ENCODE measurements at regions not wholly inside any gene's neighbourhood (a gene's known extent, or its start where the extent isn't known, plus 50 kb on each side); places are given as distances from the start of the nearest gene placed in this dataset.
A peak's percentile ranks its signal among the peaks of the same experiment; 100 is the strongest.
"Not testable (repeated sequence)": the region's sequence is repeated elsewhere in the genome, so short reads cannot be mapped to it uniquely, and the experiment has no call there.

DNA sequence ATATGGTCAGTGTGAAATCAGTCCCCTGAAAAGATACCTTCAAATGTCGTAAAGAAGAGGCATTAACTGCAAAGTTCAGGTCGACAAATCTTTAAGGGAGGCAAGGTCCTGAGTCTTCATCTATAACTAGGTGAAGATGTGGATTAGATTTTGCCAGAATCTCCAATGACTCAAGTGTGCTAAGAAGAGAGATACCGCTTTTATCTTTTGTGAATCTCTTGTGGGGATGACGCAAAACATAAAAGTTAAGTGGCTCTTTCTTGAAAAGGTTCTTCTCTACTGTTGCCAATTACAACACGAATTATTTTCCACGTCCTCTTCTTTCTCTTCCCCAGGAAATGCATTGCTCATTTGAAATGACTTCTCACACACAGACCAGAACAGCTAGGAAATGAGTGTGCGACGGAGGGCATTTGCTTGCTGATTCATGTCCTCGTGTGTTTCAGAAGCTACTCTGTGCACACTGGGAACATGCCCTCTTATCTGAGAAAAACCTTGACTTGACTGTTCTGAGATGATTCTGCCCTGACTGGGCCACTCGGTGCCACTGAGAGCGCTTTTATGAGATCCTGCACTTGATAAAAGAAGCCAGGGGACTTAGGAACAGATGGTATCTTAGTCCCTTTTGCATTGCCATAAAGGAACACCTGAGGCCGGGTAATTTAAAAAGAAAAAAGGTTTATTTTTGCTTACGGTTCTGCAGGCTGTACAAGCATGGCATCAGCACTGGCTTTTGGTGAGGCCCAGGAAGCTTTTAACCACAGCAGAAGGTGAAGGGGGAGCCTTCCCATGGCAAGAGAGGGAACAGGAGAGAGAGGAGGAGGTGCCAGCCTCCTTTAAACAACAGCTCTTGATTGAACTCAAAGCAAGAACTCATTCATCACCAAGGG is 169.5 kb upstream of the PFKP start:
- intact Hi-C loops (cut with DNase I), result no loop called here
- no peak for DNase-seq

DNA sequence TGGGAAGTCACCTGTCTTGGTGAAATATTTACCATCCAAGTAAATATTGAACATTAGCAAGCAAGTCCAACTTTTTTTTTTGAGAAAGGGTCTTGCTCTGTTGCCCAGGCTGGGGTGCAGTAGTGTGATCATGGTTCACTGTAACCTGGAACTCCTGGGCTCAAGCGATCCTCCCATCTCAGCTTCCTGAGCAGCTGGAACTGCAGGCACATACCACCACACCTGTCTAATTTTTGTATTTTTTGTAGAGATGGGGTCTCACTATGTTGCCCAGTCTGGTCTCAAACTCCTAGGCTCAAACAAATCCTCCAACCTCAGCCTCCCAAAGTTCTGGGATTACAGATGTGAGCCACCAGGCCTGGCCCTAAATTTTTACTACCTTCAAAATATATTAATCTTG is 171.0 kb upstream of the PFKP start:
- intact Hi-C loops (cut with DNase I); DNase-seq: not testable (repeated sequence)

DNA sequence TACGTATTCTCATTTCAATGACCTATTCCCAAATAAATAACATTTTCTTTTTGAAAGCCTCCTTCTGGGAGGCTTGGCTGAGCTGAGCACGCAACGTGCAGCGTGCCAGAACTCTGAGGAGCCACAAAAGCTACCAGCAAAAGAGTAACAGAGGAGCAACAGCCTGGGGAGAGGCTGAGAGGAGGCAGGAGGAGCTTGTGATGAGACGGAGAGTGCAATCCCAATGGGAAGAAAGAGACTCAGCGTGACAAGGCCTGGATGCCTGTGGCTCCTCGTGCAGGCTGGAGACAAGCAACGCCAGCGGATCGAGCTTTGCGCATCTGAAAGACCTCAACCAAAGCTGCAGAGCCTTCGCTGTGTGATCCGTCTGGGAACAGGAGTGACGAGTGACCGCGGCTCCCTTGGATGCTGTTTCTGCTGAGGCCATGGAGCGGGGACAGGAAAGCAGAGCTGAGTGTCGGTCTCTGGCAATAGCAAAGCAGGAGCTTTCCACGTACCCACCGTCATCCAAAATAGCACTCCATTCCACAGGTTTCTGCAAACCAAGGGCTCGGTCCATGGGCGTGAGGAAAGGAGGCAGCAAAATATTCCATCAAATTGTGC is 171.7 kb upstream of the PFKP start:
- intact Hi-C loops (cut with DNase I), result no loop called here

DNA sequence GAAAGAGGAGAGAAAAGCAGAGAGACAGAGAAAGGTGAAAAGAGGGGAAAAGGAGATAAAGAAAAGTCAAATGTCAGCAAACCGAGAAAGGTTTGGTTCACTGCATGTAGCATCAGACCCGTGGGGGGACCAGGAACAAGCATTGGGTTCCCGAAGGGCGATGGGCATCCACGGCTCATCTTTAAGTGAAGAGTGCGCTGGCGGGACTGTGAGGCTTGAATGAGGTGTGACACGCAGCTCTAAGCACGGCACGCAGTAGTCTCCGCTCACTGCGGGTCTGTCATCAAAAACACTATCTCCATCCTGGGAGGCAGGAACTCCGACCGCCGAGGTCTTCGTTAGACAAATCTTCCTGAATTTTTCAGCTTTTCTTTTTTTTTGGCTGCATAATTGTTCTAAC is 173.4 kb upstream of the PFKP start:
- DNase-seq, result no peak
- intact Hi-C loops (cut with DNase I), result no loop called here

More for the DNA sequence above, 171.7 kb upstream of the PFKP start:
- peak in 1 of 10 donors; percentile 78 for DNase-seq

DNA sequence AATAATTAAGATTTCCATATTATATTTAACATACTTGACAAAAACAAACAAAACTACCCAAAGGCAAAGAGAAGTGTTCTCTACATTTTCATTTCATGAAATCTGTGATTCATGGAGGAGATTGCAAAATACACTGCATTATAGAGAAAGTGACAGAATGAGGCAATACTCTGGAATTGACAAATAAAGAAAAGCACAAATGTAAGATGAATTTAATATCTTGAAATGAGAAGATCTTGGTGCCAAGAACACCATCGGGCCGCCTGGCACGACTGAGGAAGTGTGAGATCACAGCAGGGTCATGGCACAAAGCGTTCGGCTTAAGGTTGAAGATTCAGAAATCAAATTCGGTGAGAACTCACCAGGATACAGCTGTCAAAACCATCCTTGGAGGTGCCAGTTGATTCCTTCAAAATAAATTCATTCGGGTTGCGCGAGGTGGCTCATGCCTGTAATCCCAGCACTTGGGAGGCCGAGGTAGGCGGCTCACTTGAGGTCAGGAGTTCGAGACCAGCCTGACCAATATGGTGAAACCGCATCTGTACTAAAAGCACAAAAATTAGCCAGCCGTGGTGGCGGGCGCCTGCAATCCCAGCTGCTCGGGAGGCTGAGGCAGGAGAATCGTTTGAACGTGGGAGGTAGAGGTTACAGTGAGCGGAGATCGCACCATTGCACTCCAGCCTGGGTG is 174.0 kb upstream of the PFKP start:
- intact Hi-C loops (cut with DNase I), result no loop called here
- DNase-seq, result no peak

DNA sequence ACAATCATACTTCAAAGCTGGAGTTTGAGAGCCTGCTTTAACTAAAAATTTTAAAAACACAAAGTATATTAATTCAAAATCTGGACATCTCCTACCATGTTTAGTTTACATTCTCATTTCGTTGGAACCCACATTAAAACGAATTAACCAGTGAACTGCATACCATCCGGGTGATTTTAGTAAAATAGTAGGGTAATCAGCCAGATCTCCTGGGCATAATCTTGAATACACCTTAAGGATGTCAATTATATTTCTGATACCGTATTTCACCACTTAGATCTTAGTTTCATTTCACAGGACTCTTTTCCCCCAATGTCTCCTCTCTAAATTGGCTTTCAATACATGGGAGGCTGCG is 175.6 kb upstream of the PFKP start:
- DNase-seq, result no peak
- intact Hi-C loops (cut with DNase I), result no loop called here

DNA sequence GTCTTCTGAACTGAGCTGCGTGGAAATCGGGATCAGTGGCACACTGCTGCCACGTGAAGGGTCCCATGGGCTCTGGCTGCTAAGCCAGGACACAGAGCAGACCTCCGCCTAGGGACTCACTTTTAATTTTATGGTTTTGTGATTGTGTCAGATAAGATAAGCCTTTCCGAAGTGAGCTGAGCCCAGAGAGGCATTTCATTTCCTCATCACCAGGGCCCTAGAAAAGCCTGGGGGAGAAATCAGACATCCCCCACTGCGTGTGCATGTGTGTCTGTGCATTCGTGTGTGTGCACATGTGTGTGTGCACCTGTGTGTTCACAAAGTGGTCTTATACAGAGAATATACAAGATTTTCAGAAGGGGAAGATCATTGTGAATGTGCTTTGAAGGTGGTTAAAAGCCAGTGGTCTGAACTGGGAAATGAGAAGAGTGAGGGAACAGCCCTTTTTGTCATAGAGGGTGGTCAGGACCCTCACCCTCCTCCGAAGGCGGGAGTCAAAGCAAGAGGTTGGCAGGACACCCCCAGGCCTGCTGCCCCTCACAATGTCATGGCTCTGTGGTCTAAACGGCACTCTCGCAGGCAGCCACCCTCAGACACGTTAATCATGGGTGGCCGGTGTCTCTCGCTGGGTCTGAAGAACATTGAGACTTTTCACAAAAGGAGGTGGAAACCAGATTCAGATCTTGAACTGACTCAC is 176.1 kb upstream of the PFKP start:
- DNase-seq, result no peak
- intact Hi-C loops (cut with DNase I), result no loop called here

DNA sequence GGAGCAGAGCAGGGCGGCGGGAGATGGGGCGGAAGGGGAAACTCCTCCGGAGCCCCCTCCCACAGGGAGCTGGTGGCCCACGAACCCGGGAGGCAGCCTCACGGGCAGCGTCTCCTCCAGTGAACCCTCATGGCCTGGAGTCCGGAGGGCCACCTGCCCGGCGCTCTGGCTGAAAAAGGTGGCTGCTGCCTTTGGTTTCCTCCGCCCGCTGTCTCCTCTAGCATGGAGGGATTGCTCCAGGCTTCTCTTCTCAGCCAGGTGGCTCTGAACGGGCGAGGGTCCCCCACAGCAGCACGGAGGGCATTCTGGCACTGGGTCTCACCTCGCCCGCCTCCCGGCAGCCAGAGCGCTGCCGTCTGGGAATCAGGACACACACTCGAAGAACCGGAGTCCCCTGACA is 177.3 kb upstream of the PFKP start:
- DNase-seq, result no peak
- intact Hi-C loops (cut with DNase I), result no loop called here

DNA sequence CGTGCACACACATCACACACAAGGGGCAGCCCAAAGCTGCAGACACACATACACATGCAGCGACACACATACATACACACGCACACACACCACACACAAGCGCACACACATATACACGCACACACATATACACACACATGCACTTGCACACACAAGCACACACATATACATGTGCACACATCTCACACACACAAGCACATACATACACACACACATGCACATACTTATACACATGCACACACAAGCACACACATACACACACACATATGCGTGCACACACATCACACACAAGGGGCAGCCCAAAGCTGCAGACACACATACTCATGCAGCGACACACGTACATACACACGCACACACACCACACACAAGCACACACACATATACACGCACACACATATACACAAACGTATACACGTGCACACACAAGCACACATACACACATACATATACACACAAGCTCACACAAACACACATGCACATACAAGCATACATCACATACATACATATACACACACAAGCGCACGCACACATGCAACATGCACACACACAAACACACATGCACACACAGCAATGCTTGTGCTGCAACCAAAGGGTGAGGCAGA is 178.8 kb upstream of the PFKP start:
- no peak for DNase-seq
- intact Hi-C loops (cut with DNase I), result no loop called here

DNA sequence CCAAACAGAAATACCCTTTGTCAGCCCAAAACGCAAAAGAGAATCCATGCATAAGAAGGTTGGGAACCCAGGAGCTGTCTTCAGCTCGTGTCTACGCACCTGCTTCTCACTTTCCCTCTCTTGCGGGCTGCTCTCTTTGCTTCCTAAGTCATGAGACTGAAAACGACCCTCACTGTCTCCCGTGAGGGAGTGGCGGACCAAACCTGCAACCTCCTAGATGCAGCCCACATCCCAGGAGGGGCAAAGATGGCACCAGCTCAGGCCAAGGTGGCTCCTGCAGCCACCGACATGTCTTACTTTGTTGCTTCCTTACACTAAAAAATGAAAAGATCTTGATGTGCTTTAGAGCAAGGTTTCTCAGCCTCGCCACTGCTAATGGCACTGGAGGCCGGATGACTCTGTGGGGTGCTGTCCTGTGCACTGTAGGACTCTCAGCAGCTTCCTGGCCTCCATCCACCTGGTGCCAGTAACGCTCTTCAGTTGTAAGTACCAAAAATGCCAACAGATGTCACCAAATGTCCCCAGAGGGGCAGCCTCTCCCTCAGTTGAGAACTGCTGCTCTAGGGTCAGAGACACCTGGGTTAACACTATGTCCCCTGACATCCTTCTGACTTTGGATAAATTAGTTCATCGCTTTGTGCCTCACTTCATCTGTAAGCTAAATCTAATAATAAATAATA is 179.8 kb upstream of the PFKP start:
- DNase-seq, result no peak
- intact Hi-C loops (cut with DNase I), result no loop called here

DNA sequence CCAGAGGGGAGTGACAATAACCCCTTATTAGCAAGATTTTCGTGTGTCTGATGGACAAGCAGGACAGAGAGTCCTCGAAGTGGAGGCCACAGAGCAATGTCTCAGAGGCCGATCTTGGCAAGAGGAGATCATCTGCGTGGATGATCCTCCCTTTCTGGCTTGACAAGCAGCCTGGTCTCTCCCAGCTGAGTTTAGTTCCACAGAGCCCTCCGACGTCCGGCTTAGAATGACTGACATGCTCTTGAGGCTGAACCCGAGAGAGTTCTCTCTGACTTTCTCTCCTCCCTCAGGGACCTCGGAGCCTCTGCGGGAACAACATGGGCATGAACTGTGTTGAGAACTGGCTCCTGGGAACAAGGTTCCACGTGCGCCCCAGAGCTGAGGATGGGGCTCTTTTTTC is 180.7 kb upstream of the PFKP start:
- intact Hi-C loops (cut with DNase I), result no loop called here
- DNase-seq, result no peak

DNA sequence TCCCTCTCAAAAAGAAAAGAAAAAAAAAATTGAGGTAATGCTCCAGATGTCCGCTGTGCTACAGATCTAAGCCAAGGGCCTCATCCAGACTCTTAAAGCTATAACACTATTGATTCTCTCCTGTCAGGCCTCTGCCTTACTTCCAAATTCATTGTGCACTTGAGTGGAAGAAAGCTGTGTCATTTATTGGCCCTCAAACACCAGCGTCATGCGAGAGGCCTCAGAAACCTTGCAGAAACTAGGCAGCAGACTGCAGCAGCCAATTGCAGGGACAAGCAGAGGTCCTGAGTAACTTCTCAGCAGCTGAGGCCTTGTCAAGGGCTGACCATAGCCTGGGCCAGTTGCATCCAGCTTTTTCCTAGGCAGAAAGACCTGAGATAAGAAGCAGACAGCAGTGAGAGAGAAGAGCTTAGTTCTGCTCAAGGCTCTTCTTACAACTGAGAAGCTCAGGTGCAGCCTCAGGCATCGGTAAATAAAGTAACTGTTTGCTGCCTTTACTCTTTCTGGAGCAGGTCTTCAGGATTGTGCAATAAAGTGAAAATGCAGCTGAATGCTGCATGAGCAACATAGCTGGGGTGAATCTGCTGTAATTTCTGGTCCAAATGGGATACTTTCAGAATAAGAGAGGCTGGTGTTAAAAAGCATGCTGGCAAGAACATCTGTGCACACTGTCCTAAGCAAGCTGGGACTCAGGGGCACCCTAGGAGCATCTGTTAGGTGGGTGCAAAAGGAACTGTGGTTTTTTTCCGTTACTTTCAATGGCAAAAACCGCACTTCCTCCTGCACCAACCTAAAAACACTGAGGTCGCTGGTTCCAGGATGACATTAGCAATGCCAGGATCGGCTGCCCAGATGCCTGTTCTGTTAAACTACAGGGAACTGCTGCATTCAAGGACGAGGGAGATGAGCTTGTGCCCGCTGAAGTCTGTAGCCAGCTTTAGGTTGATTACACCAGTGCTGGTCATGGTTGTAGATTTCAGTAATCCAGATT is 181.8 kb upstream of the PFKP start:
- DNase-seq, result no peak
- intact Hi-C loops (cut with DNase I), result no loop called here

DNA sequence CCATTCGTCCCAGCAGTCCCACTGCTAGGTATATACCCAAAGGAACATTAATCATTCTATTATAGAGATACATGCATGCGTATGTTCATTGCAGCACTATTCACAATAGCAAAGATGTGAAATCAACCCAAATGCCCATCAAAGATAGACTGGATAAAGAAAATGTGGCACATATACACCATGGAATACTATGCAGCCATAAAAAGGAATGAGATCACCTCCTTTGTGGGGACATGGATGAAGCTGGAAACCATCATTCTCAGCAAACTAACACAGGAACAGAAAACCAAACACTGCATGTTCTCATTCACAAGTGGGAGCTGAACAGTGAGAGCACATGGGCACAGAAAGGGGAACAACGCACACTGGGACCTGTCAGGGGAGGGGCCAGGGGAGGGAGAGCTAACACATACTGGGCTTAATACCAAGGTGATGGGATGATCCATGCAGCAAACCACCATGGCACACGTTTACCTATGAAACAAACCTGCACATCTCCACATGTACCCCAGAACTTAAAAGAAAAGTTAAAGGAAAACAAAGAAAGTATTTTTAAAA is 183.3 kb upstream of the PFKP start:
- intact Hi-C loops (cut with DNase I); DNase-seq: not testable (repeated sequence)

DNA sequence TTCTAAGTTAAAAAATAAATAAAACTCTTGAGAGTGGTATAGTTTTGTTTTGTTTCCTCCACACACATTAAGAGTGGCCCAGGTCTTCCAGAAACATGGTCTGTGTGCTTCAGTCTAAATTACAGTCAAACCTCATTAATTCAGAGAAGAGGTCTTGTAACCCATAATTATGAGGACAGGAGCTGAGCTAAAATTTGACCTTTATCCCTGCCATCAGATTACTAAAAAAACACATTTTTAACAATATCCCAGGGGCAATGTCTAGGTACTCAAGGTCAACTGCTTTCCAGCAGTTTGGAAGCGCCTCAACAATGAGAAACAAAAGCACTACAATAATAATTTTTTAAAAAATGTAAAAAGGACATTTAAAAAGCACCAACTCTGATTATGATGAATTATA is 184.1 kb upstream of the PFKP start:
- intact Hi-C loops (cut with DNase I), result no loop called here
- DNase-seq, result no peak

DNA sequence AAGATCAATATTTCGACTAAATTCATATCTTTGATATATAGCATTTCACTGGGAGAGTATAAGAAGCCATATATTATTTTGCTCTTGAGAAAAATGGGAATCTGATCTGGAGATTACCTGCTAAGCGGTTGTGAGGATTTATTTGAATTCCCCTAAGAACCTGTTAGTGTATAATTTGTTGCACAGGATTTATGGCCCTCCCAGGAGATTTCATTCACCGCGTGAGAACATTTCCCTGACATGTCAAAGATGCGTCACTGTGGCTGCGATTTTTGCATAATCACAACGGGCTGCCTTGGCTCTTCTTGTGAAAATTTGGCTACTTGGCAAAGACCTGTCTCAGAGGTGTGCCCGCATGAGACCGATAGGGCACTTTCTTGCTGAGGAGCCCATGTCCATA is 184.7 kb upstream of the PFKP start:
- intact Hi-C loops (cut with DNase I), result no loop called here

DNA sequence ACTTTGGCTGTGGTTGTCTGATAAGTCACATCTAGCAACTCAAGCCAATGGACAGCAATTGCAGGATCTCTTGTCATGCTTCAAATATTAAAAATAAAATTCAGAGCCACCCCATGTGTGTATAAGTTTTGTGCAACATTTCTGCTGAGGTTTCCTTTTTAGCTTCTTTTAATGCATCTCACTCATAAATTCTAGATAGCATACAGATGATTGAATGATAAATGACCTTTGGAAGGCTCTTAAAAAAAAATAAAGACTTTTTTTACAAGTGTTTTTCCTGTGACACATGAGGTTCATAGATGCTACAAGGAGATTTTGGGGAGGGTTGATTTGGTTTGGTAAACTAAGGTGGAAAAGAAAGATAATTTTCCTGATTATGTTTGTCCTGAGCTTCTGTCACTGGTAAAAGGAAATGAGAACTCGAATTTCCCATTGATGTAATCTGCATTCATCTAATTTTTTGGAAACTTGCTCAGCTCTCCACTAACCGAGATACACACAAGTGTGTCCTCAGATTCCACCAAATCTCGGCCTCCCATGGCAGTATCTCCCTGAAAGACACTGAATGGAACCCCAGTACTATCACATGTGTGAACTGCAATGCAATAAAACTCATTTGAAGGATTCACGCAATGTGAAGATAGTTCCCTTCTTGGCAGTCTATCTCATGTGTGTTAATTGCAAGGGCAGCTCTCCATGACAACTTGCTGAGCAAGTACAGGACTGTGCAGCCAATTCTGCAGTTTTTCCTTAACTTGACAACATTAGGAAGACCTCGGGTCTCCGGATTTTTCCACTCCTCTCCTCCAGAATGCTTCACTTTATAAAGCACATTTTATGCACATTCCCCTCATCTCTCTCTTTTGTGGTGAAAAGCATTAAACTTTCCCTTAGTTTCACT is 185.4 kb upstream of the PFKP start:
- no peak for DNase-seq
- intact Hi-C loops (cut with DNase I), result no loop called here

More for the DNA sequence above, 184.7 kb upstream of the PFKP start:
- DNase-seq, result no peak

DNA sequence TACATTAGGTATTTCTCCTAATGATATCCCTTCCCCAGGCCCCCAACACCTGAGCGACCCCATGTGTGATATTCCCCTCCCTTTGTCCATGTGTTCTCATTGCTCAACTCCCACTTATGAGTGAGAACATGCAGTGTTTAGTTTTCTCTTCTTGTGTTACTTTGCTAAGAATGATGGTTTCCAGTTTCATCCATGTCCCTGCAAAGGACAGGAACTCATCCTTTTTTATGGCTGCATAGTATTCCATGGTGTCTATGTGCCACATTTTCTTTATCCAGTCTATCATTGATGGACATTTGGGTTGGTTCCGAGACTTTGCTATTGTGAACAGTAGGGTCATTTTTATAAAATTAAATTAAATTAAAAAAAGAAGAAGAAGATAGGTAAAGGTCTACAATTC is 187.3 kb upstream of the PFKP start:
- intact Hi-C loops (cut with DNase I); DNase-seq: not testable (repeated sequence)

DNA sequence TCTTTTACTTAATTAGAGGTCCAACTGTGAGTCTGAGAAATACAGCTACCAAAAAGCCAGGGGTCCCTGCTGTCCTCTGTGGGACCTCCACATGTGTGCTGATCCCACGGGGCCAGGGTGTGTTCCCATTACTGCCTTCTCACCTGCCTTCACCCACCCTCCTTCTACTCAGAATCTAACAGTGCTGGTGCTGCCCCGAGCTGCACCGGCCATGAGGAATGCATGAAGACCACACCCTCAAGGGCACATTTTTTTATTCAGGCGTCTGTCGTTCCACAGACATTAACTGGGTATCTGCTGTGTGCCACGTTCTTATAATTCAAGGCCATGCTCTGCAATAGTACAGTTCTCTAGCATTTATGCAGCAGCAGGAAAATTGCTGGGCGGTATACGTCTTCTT is 188.5 kb upstream of the PFKP start:
- intact Hi-C loops (cut with DNase I), result no loop called here
- no peak for DNase-seq
